VCaP (cell line): ENCODE measurements at regions not wholly inside any gene's neighbourhood (a gene's known extent, or its start where the extent isn't known, plus 50 kb on each side); places are given as distances from the start of the nearest gene placed in this dataset.

Source experiments
- H3K27ac ChIP-seq: fragments of 450-650 bp; 2 replicates; pipeline ENCODE4 v1.5.1; 2017
- CTCF ChIP-seq: fragments of 450-650 bp; conservative IDR thresholded peaks from 2 replicates; pipeline ENCODE4 v1.5.1; 2017; ENCODE audit warnings: mild to moderate bottlenecking, moderate library complexity

GRCh38 chr3:27914199-27914598 lies 192.1 kb upstream of the EOMES start:
- H3K27ac ChIP-seq, result no peak overlapping the region
- no peak; the same call in 1 of the 2 replicates for TF ChIP-seq CTCF

- TF ChIP-seq CTCF, result no peak
- no peak overlapping the region for H3K27ac ChIP-seq
Observed at GRCh38 chr3:27923349-27924068, 201.4 kb upstream of the EOMES start.

- TF ChIP-seq CTCF, result no peak
- H3K27ac ChIP-seq, result no peak overlapping the region
Observed at GRCh38 chr3:27927882-27928281, 205.8 kb upstream of the EOMES start.

GRCh38 chr3:27930052-27930602 lies 208.0 kb upstream of the EOMES start:
- no peak overlapping the region for H3K27ac ChIP-seq
- no peak for TF ChIP-seq CTCF

GRCh38 chr3:27935492-27935891 lies 213.4 kb upstream of the EOMES start:
- H3K27ac ChIP-seq, result no peak overlapping the region
- TF ChIP-seq CTCF, result no peak

- no peak overlapping the region for H3K27ac ChIP-seq
- TF ChIP-seq CTCF, result no peak
Observed at GRCh38 chr3:27939521-27939920, 217.4 kb upstream of the EOMES start.

GRCh38 chr3:27939940-27940339 lies 217.8 kb upstream of the EOMES start:
- no peak overlapping the region for H3K27ac ChIP-seq
- TF ChIP-seq CTCF, result no peak
